ENCODE measurements at regions not wholly inside any gene's neighbourhood (a gene's known extent, or its start where the extent isn't known, plus 50 kb on each side); places are given as distances from the start of the nearest gene placed in this dataset.

DNA sequence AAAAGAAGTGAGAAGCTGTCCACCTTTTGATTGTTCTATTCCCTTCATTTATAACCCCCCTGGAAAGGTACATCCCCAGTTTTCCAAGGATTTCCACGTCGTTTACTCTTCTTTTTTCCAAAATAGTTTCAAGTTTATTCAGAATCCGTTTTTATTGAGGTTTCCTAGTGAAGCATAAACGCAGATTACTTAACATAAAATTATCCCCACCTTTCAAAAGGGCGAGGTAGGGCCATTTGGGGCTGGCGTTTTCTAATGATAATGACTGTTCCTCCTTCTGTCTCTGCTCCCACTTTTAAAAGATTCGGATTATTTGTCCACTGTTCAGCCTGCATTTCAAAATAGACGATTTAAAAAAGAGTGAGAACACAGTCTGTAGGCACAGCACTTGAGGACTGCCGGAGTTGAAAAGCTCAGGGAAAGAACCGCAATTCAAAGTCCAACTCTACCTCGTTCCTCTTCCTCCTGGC lies 165.2 kb upstream of the PPP1R3A start:
- no peak for ATAC-seq

More for the DNA sequence above, 165.2 kb upstream of the PPP1R3A start:
- TF ChIP-seq ZFX (IDR thresholded peaks at IDR 0.05) = no peak
- TF ChIP-seq, protein P1, sequence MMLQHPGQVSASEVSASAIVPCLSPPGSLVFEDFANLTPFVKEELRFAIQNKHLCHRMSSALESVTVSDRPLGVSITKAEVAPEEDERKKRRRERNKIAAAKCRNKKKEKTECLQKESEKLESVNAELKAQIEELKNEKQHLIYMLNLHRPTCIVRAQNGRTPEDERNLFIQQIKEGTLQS (IDR thresholded peaks at IDR 0.05) = no peak
- TF ChIP-seq ZNF274 (IDR thresholded peaks at IDR 0.05; ENCODE audit: low read depth, low read length) = no peak
- TF ChIP-seq, protein P2, sequence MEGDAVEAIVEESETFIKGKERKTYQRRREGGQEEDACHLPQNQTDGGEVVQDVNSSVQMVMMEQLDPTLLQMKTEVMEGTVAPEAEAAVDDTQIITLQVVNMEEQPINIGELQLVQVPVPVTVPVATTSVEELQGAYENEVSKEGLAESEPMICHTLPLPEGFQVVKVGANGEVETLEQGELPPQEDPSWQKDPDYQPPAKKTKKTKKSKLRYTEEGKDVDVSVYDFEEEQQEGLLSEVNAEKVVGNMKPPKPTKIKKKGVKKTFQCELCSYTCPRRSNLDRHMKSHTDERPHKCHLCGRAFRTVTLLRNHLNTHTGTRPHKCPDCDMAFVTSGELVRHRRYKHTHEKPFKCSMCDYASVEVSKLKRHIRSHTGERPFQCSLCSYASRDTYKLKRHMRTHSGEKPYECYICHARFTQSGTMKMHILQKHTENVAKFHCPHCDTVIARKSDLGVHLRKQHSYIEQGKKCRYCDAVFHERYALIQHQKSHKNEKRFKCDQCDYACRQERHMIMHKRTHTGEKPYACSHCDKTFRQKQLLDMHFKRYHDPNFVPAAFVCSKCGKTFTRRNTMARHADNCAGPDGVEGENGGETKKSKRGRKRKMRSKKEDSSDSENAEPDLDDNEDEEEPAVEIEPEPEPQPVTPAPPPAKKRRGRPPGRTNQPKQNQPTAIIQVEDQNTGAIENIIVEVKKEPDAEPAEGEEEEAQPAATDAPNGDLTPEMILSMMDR (IDR thresholded peaks at IDR 0.05 in 2 of 3, conservative IDR thresholded peaks at IDR 0.05 in 1 of 3; ENCODE audit: borderline replicate concordance in 1 of 3, insufficient read depth in 1 of 3, low read depth in 2 of 3, low read length in 2 of 3) = no peak
- TF ChIP-seq POLR2A (IDR thresholded peaks at IDR 0.05; ENCODE audit: borderline replicate concordance, extremely low read depth, insufficient read depth, insufficient read length) = no peak
- no peak for TF ChIP-seq EGR1 (IDR thresholded peaks at IDR 0.05; ENCODE audit: low read depth)
- no peak for TF ChIP-seq JUND (IDR thresholded peaks at IDR 0.05)
- no peak for TF ChIP-seq CBX3 (IDR thresholded peaks at IDR 0.05; ENCODE audit: low read depth)
- TF ChIP-seq SIN3A (IDR thresholded peaks at IDR 0.05; ENCODE audit: low read depth) = no peak
- TF ChIP-seq SRF (IDR thresholded peaks at IDR 0.05; ENCODE audit: low read depth) = no peak
- Histone ChIP-seq H3K27ac (ENCODE audit: low read depth, low read length) (no peak overlapping the region), H4K20me1 (ENCODE audit: insufficient read depth) (no peaks in the 10 kb centered on the region), H3K9me2 (ENCODE audit: insufficient read depth) (no peaks in the 10 kb centered on the region), H3K4me2 (ENCODE audit: low read length) (no peak overlapping the region), H3K9ac (ENCODE audit: low read length) (no peak overlapping the region), H3K36me3 (ENCODE audit: control insufficient read depth in 1 of 2, insufficient read depth in 2 of 2, low read length in 2 of 2) (no peaks in the 10 kb centered on the region), H3K4me3 (replicated peaks in 1 of 2; ENCODE audit: low read depth in 1 of 2, low read length in 2 of 2) (no peak overlapping the region), H3K4me1 (ENCODE audit: control insufficient read depth in 1 of 2, insufficient read depth in 2 of 2, low read length in 2 of 2) (peaks cover 4 to 27% of the 10 kb centered on the region in 2 experiments; a peak in 3 of 4 replicates), H3K9me3 (ENCODE audit: control insufficient read depth in 1 of 2, insufficient read depth in 1 of 2, low read depth in 1 of 2, low read length in 2 of 2) (no peaks in the 10 kb centered on the region), H3K27me3 (ENCODE audit: insufficient read depth, low read length) (no peaks in the 10 kb centered on the region), H3K79me2 (ENCODE audit: insufficient read depth, low read length) (no peaks in the 10 kb centered on the region), H2AFZ (ENCODE audit: low read depth, low read length, poor library complexity, severe bottlenecking) (no peak overlapping the region)
- ChIA-PET CTCF (interaction anchor here (1.0 kb wide), 1 partner anchor 1768 kb away, joined by 4 read pairs; no protein-coding TSS in a partner anchor), RAD21 (ENCODE audit: low non-redundant PET in 1 of 2, low total read pairs in 2 of 2, uncharacterized antibody in 2 of 2, unreplicated experiment in 2 of 2) (no interaction called here), POLR2A (no interaction called here)
- no peak for DNase-seq (ENCODE audit: low read depth, low spot score)
- BruUV-seq (replicated peaks) = no TSS peak
- intact Hi-C loops (cut with micrococcal nuclease) = loop anchor here (5.0 to 10.0 kb wide), 3 partner anchors 458 to 1591 kb away; no protein-coding TSS in a partner anchor

All from HCT116 (cell line).